ENCODE measurements at regions not wholly inside any gene's neighbourhood (a gene's known extent, or its start where the extent isn't known, plus 50 kb on each side); places are given as distances from the start of the nearest gene placed in this dataset.

DNA sequence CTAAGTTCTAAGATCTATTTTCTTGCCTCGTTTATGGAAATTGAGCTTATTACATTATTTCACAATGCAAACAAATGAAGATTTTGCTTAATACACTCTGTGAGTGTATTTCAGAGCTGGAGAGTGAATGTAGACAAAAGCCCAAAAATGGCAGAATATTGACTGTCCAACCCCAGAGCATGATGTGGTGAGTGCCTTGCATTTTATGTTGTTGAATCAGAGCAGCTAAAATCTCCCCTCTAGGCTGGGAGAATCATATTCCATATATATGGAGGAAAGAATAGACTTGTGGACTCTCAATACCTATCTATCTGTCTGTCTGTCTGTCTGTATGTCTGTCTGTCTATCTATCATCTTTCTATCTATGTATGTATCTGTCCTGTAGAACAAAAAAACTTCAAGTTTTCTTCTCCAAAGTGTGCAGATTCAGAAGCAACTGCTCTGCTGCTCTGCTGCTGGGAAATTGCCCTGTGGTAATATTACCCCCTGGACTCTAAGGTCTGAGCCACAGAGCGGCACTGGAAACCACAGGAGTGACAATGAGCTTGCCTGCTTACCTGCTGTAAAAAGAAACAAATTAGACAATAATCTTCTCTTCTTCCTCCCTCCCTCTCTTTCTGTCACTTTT is 209.4 kb upstream of the PRICKLE1 start:
- DNase-seq (ENCODE audit: low read depth): no peak

GRCh38 chr12:42794806-42795205 is 205.3 kb upstream of the PRICKLE1 start:
- no peak for DNase-seq (ENCODE audit: low read depth)

DNA sequence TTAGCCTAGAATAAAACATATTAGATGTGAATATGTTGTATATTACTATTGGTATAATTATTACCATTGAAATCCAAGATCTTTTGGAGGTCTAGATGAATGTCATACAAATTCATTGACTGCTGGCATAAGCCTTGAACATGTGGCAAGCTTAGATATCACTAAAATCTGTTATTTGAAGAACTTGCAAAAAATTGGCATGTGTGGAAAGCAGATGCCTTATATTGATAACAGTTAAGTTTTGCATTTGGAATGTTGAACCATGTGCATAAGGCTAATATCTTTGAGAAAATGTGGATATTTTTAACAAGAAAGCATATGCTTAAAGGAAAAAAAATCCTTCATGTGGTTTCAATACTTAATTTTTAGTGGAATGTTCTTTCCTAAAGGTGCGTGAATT is 203.6 kb upstream of the PRICKLE1 start:
- DNase-seq (ENCODE audit: low read depth): no peak

DNA sequence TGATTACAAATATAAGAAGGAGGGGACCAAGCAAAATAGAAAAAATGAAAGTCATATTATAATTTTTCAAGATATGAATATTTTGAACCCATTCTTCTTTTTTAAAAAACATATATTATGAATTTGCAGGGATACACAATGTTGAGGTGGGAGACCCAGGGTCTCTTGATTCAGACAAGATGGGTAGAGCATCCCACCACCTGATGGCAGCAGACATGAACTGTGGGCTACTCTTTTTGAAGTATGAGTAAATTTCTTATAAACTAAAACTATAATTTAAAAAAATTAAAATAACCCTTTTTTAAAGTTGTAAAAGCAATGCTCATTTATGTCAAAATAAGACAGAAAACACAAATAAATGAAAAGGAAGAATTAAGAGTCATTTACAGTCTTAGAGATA is 202.7 kb upstream of the PRICKLE1 start:
- no peak for DNase-seq (ENCODE audit: low read depth)

- no peak for DNase-seq (ENCODE audit: low read depth)
These were observed 201.9 kb upstream of the PRICKLE1 start for GRCh38 chr12:42791399-42791798.

DNA sequence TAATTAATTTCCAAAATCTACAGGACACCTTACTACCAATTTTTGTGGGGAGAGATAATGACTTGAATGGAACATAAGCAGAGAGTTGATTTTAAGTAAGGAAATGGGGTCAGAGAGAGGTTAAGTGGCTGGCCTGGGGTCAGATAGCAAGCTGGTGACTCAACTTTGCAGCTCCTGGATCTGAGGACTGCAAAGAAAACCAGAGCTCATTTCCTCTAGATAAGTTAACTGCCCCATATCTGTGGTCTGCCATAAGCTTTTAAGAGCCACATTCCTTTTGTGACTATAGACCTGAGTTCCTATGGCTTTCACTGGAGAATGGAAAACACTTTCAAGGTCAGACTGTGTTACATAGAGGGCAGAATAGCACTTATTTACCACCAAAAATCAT is 201.2 kb upstream of the PRICKLE1 start:
- peak; percentile 59 for DNase-seq (ENCODE audit: low read depth)

GRCh38 chr12:42789808-42790760 is 200.5 kb upstream of the PRICKLE1 start:
- no peak for DNase-seq (ENCODE audit: low read depth)

DNA sequence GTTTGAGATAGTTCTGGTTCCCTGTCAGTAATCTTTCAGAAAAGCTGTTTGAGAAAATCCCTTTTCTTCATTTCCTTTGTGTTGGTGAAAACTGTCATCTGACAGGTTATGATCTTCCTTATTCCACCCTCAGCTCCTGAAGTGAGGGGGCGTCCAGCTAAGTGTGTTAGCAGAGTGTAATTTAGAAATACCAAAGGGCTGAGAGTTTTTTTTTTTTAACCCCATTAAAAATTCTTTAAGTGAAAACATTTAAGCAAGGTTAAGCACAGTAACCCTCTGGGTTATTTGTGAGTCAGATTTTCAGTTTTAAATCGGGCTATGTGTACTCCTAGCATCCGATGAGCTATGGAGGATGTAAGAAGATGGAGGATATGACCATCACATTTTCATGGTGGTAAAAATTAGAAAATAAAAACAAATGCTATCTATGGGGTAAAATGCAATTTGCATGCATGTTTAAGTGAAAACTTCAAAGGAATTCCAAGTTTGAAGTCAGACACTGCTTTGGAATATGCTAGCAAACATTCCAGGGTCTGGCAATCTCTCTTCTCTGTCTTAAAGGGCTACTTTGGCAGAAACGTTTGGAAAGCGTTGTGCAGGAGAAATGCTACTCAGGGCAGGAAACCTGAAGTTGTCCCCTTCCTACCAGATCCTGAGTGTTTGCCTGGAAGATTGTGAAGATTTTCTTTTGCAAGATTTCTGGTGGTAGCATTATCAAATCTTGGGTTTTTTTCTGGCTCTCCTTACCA is 197.0 kb upstream of the PRICKLE1 start:
- no peak for DNase-seq (ENCODE audit: low read depth)

GRCh38 chr12:42785944-42786343 is 196.4 kb upstream of the PRICKLE1 start:
- DNase-seq (ENCODE audit: low read depth): no peak

- no peak for DNase-seq (ENCODE audit: low read depth)
These were observed 191.1 kb upstream of the PRICKLE1 start for GRCh38 chr12:42780671-42781070.

DNA sequence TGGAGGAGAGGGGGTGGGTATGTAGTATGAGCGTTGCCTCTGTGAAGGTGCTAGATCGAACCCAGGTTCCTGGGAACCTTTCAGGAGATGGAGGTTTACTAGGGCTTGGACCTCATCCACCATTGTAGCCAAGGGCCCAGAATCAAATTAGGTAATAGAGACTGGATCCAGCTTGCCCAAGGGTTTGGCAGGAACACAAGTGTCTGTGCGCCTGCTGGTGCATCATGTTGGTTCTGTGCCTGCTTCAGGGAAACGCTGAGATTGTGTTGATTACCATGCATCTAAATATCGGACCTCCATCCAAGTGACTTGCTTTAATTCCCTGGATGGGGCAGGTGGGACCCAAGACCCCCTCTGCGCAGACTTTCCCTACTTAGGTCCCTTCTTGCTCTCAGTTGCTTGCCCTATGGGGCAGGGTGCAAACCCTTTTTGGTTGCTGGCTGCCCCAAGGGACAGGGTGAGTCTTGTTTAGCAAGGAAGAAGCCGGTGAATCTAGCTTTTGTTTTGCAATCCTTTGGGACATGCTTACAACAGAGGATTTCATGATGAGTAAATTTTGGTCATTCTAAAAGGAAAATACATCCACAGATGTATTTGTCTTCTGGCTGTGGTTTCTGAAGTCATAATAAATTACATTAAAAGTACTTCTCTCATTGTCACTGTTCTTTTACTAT is 189.8 kb upstream of the PRICKLE1 start:
- no peak for DNase-seq (ENCODE audit: low read depth)

- DNase-seq (ENCODE audit: low read depth): no peak
These were observed 186.8 kb upstream of the PRICKLE1 start for GRCh38 chr12:42776396-42776795.

GRCh38 chr12:42774238-42774637 is 184.7 kb upstream of the PRICKLE1 start:
- DNase-seq (ENCODE audit: low read depth): no peak

GRCh38 chr12:42770261-42770660 is 180.7 kb upstream of the PRICKLE1 start:
- DNase-seq (ENCODE audit: low read depth): no peak

DNA sequence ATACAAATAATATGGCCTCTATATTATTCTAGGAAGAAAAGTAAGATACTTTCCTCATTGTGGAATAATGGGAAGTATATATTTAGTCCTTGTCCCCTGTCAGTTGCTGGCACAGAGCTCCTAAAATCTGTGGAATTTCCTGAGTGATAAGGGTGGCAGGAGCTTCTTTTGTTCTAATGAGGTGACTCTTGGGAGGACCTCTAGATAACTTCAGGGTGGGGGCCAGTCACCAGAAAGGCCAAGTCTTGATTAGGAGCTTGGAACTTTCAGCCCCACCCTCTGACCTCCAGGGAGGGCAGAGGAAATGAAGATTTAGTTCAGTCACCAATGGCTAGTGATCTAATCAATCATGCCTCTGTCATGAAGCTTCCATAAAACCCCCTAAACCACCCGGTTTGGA is 179.9 kb upstream of the PRICKLE1 start:
- DNase-seq (ENCODE audit: low read depth): no peak

GRCh38 chr12:42767998-42768397 is 178.5 kb upstream of the PRICKLE1 start:
- no peak for DNase-seq (ENCODE audit: low read depth)

GRCh38 chr12:42767326-42767954 is 177.9 kb upstream of the PRICKLE1 start:
- DNase-seq (ENCODE audit: low read depth): no peak

- DNase-seq (ENCODE audit: low read depth): no peak
These were observed 177.2 kb upstream of the PRICKLE1 start for GRCh38 chr12:42766754-42767153.

DNA sequence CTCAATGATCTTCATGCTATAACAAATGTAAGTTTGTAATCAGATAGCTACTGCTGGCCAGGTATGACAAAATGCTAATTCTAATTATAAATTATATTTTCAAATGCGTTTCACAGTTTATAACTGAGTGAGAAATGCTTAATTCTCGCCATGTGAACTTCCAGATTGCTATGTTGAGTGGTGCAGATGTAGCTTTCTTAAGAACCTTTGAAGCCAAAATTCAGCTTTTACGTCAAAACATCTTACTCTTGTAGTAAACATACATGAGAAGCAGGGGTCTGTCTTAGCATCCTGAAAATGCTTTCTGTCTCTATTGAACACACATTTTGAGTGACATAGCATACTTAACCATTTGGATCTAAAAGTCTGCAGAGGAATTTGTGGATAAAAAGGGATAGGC is 176.5 kb upstream of the PRICKLE1 start:
- no peak for DNase-seq (ENCODE audit: low read depth)

- DNase-seq (ENCODE audit: low read depth): no peak
These were observed 174.1 kb upstream of the PRICKLE1 start for GRCh38 chr12:42763682-42764081.

DNA sequence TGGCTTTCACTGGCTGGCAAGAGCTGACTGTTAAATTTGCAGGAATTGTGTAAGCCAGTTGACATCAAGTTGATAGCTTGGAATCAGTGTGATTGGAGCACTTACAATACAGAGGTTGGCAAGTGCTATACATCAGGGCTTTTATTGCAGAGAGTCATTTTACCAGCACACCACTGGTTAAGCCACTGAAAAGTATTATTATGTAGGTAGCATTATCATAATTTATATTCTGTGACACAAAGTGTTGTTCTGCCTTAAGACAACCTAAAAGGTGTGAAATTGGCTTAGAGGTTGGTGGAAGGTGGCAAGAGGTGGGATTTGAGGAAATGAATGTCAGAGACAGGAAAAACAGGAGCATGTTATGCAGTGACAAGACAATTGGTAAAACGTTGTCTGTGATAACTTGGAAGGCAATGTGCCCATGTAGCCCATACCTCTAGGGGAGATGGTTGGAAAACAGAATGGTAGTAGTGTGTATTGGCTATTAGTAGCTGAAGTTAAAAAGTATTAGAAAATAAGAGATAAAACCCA is 172.9 kb upstream of the PRICKLE1 start:
- DNase-seq (ENCODE audit: low read depth): no peak

Data from GM04503 (cell line).